ENCODE measurements at regions not wholly inside any gene's neighbourhood (a gene's known extent, or its start where the extent isn't known, plus 50 kb on each side); places are given as distances from the start of the nearest gene placed in this dataset.

GRCh38 chr5:74186356-74187315 lies 453.9 kb downstream of the ENC1 start:
- no peak for DNase-seq (ENCODE audit: low spot score)

- DNase-seq (ENCODE audit: low spot score) = no peak
Measured at GRCh38 chr5:74185599-74185998, 454.9 kb downstream of the ENC1 start.

- no peak for DNase-seq (ENCODE audit: low spot score)
Measured at GRCh38 chr5:74184649-74185048, 455.9 kb downstream of the ENC1 start.

- DNase-seq (ENCODE audit: low spot score) = no peak
Measured at GRCh38 chr5:74183041-74183440, 457.5 kb downstream of the ENC1 start.

GRCh38 chr5:74182603-74183002 lies 457.9 kb downstream of the ENC1 start:
- DNase-seq (ENCODE audit: low spot score) = no peak

GRCh38 chr5:74179701-74180100 lies 460.8 kb downstream of the ENC1 start:
- no peak for DNase-seq (ENCODE audit: low spot score)

GRCh38 chr5:74179179-74179578 lies 461.3 kb downstream of the ENC1 start:
- DNase-seq (ENCODE audit: low spot score) = no peak

- DNase-seq (ENCODE audit: low spot score) = no peak
Measured at GRCh38 chr5:74177961-74178360, 462.6 kb downstream of the ENC1 start.

GRCh38 chr5:74174366-74174765 lies 466.2 kb downstream of the ENC1 start:
- no peak for DNase-seq (ENCODE audit: low spot score)

- no peak for DNase-seq (ENCODE audit: low spot score)
Measured at GRCh38 chr5:74173665-74174064, 466.9 kb downstream of the ENC1 start.

GRCh38 chr5:74173241-74173640 lies 467.3 kb downstream of the ENC1 start:
- no peak for DNase-seq (ENCODE audit: low spot score)

- DNase-seq (ENCODE audit: low spot score) = no peak
Measured at GRCh38 chr5:74169701-74170100, 470.8 kb downstream of the ENC1 start.

- no peak for DNase-seq (ENCODE audit: low spot score)
Measured at GRCh38 chr5:74167930-74168315, 472.6 kb downstream of the ENC1 start.

GRCh38 chr5:74167206-74167929 lies 473.2 kb downstream of the ENC1 start:
- DNase-seq (ENCODE audit: low spot score) = no peak

- DNase-seq (ENCODE audit: low spot score) = no peak
Measured at GRCh38 chr5:74166064-74166463, 474.5 kb downstream of the ENC1 start.

- DNase-seq (ENCODE audit: low spot score) = no peak
Measured at GRCh38 chr5:74164725-74165235, 475.7 kb downstream of the ENC1 start.

- no peak for DNase-seq (ENCODE audit: low spot score)
Measured at GRCh38 chr5:74162524-74162923, 478.0 kb downstream of the ENC1 start.

- DNase-seq (ENCODE audit: low spot score) = no peak
Measured at GRCh38 chr5:74161170-74161569, 479.4 kb downstream of the ENC1 start.

GRCh38 chr5:74156728-74157383 lies 483.7 kb downstream of the ENC1 start:
- DNase-seq (ENCODE audit: low spot score) = no peak

- DNase-seq (ENCODE audit: low spot score) = no peak
Measured at GRCh38 chr5:74155501-74155900, 485.0 kb downstream of the ENC1 start.

GRCh38 chr5:74154526-74154925 lies 486.0 kb downstream of the ENC1 start:
- no peak for DNase-seq (ENCODE audit: low spot score)

GRCh38 chr5:74153255-74153790 lies 487.2 kb downstream of the ENC1 start:
- DNase-seq (ENCODE audit: low spot score) = no peak
